NT2/D1 (cell line): ENCODE measurements at regions not wholly inside any gene's neighbourhood (a gene's known extent, or its start where the extent isn't known, plus 50 kb on each side); places are given as distances from the start of the nearest gene placed in this dataset.

Experiments used
- DNase-seq: peaks from one replicate; pipeline ENCODE4 v3.0.0-alpha.2; 2011; ENCODE audit warnings: low read depth, low spot score
- H3K27me3 ChIP-seq: 2 replicates; pipeline ENCODE4 v1.6.0; 2011; ENCODE audit warnings: mild to moderate bottlenecking; ENCODE audit not compliant: insufficient read length, insufficient read depth
- H3K36me3 ChIP-seq: 2 replicates; pipeline ENCODE4 v1.6.1; 2011; ENCODE audit warnings: mild to moderate bottlenecking, low read length, mixed read lengths; ENCODE audit not compliant: insufficient read depth, insufficient read length
- H3K4me1 ChIP-seq: 2 replicates; pipeline ENCODE4 v1.5.1; 2011; ENCODE audit not compliant: insufficient read depth, insufficient read length
- H3K4me3 ChIP-seq: 2 replicates; pipeline ENCODE4 v1.5.1; 2011; ENCODE audit warnings: low read depth; ENCODE audit not compliant: insufficient read length
- H3K9ac ChIP-seq: 2 replicates; pipeline ENCODE4 v1.6.0; 2011; ENCODE audit warnings: low read depth; ENCODE audit not compliant: insufficient read length
- H3K9me3 ChIP-seq: 2 replicates; pipeline ENCODE4 v1.5.1; 2011; ENCODE audit warnings: mild to moderate bottlenecking, low read length; ENCODE audit not compliant: insufficient read depth
- SUZ12 ChIP-seq: IDR thresholded peaks from 2 replicates; pipeline ENCODE4 v1.6.1; 2011; ENCODE audit not compliant: insufficient read length, insufficient read depth; ENCODE audit errors: extremely low read depth
- YY1 ChIP-seq: IDR thresholded peaks from 2 replicates; pipeline ENCODE4 v1.6.1; 2011; ENCODE audit not compliant: insufficient read length, insufficient read depth
- ZNF274 ChIP-seq: IDR thresholded peaks from 2 replicates; pipeline ENCODE4 v1.6.1; 2011; ENCODE audit warnings: mild to moderate bottlenecking, low read depth, low read length

GRCh38 chr9:96137671-96138429 lies 164.1 kb downstream of the HSD17B3 start:
- Histone ChIP-seq H3K4me3 (no peak overlapping the region), H3K9me3 (no peaks in the 10 kb centered on the region), H3K27me3 (no peaks in the 10 kb centered on the region), H3K4me1 (peaks cover 5% of the 10 kb centered on the region), H3K9ac (peak overlapping the region; percentile 46), H3K36me3 (no peaks in the 10 kb centered on the region)
- TF ChIP-seq YY1 (no peak), ZNF274 (no peak), SUZ12 (no peak)
- DNase-seq: no peak

- no peak overlapping the region for H3K4me3 ChIP-seq
- H3K4me1 ChIP-seq: peaks cover 5% of the 10 kb centered on the region
- peaks cover 4% of the 10 kb centered on the region for H3K27me3 ChIP-seq
- no peaks in the 10 kb centered on the region for H3K9me3 ChIP-seq
- DNase-seq: no peak
- TF ChIP-seq ZNF274 (no peak), SUZ12 (no peak), YY1 (no peak)
- peak overlapping the region; percentile 46 for H3K9ac ChIP-seq
- H3K36me3 ChIP-seq: no peaks in the 10 kb centered on the region
Observed at GRCh38 chr9:96136992-96137670, 164.8 kb downstream of the HSD17B3 start.

- TF ChIP-seq YY1 (no peak), ZNF274 (no peak), SUZ12 (no peak)
- peaks cover 10% of the 10 kb centered on the region for H3K27me3 ChIP-seq
- no peaks in the 10 kb centered on the region for H3K9me3 ChIP-seq
- no peaks in the 10 kb centered on the region for H3K36me3 ChIP-seq
- H3K4me1 ChIP-seq: peaks cover 5% of the 10 kb centered on the region
- no peak overlapping the region for H3K9ac ChIP-seq
- DNase-seq: no peak
- H3K4me3 ChIP-seq: no peak overlapping the region
Observed at GRCh38 chr9:96135753-96136290, 166.2 kb downstream of the HSD17B3 start.

GRCh38 chr9:96135076-96135752 lies 166.8 kb downstream of the HSD17B3 start:
- H3K9me3 ChIP-seq: no peaks in the 10 kb centered on the region
- no peak overlapping the region for H3K4me3 ChIP-seq
- peaks cover 11% of the 10 kb centered on the region for H3K27me3 ChIP-seq
- H3K4me1 ChIP-seq: peaks cover 2% of the 10 kb centered on the region
- TF ChIP-seq ZNF274 (no peak), YY1 (no peak), SUZ12 (no peak)
- no peak for DNase-seq
- no peaks in the 10 kb centered on the region for H3K36me3 ChIP-seq
- H3K9ac ChIP-seq: no peak overlapping the region

GRCh38 chr9:96133321-96134021 lies 168.5 kb downstream of the HSD17B3 start:
- peaks cover 11% of the 10 kb centered on the region for H3K27me3 ChIP-seq
- TF ChIP-seq ZNF274 (no peak), SUZ12 (no peak), YY1 (no peak)
- no peak overlapping the region for H3K9ac ChIP-seq
- H3K4me1 ChIP-seq: peaks cover 5% of the 10 kb centered on the region
- DNase-seq: no peak
- H3K36me3 ChIP-seq: no peaks in the 10 kb centered on the region
- H3K4me3 ChIP-seq: no peak overlapping the region
- H3K9me3 ChIP-seq: no peaks in the 10 kb centered on the region

- Histone ChIP-seq H3K4me1 (peaks cover 9% of the 10 kb centered on the region), H3K4me3 (no peak overlapping the region), H3K36me3 (no peaks in the 10 kb centered on the region), H3K27me3 (peaks cover 17% of the 10 kb centered on the region), H3K9ac (no peak overlapping the region), H3K9me3 (no peaks in the 10 kb centered on the region)
- TF ChIP-seq SUZ12 (no peak), YY1 (no peak), ZNF274 (no peak)
- DNase-seq: no peak
Observed at GRCh38 chr9:96131825-96132224, 170.2 kb downstream of the HSD17B3 start.
